Progenitor cell of endocrine pancreas (in vitro differentiated cells): ENCODE measurements at regions not wholly inside any gene's neighbourhood (a gene's known extent, or its start where the extent isn't known, plus 50 kb on each side); places are given as distances from the start of the nearest gene placed in this dataset.

Experiments used
- DNase-seq: peaks from one replicate; pipeline ENCODE4 v3.0.0; 2021; ENCODE audit warnings: low spot score; ENCODE audit not compliant: unreplicated experiment
- H3K27ac Mint-ChIP-seq: 2 replicates; pipeline ENCODE4 v1.8.0; 2021; ENCODE audit warnings: mild to moderate bottlenecking, moderate library complexity, mixed read lengths
- H3K27me3 Mint-ChIP-seq: 2 replicates; pipeline ENCODE4 v1.8.0; 2021; ENCODE audit warnings: mixed read lengths
- H3K36me3 Mint-ChIP-seq: 2 replicates; pipeline ENCODE4 v1.8.0; 2022; ENCODE audit warnings: mixed read lengths; ENCODE audit not compliant: insufficient read depth
- H3K4me1 Mint-ChIP-seq: 2 replicates; pipeline ENCODE4 v1.8.0; 2021; ENCODE audit warnings: low read depth, mixed read lengths
- H3K4me3 Mint-ChIP-seq: 2 replicates; pipeline ENCODE4 v1.8.0; 2021; ENCODE audit warnings: low read depth, mild to moderate bottlenecking, moderate library complexity, mixed read lengths
- H3K9me3 Mint-ChIP-seq: 2 replicates; pipeline ENCODE4 v1.8.0; 2021; ENCODE audit warnings: low read depth, mixed read lengths
- TF ChIP-seq, protein P1 (sequence below): fragments of 200-600 bp; sonication (generic); IDR thresholded peaks from one replicate; pipeline ENCODE4 v1.5.0; 2021; ENCODE audit warnings: antibody characterized with exemption, mild to moderate bottlenecking; ENCODE audit not compliant: unreplicated experiment

DNA sequence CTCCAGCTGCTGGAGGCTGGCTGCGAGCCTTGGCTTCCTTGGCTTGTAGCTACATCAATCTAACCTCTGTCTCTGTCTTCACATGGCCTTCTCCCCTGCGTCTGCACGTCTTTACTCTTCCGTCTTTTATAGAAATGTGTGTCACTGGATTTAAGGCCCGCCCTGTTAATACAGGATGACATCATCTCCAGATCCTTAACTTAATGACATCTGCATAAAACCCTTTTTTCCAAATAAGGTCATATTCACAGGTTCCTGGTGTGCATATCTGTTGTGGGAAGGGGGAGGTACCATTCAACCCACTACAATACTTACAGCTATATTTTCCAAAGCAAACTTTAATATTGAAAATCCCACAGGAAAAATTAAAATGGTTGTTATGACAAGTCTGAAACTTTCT, 165.3 kb upstream of the FOXD3 start:
- H3K9me3 Mint-ChIP-seq, result no peaks in the 10 kb centered on the region
- TF ChIP-seq, protein P1, sequence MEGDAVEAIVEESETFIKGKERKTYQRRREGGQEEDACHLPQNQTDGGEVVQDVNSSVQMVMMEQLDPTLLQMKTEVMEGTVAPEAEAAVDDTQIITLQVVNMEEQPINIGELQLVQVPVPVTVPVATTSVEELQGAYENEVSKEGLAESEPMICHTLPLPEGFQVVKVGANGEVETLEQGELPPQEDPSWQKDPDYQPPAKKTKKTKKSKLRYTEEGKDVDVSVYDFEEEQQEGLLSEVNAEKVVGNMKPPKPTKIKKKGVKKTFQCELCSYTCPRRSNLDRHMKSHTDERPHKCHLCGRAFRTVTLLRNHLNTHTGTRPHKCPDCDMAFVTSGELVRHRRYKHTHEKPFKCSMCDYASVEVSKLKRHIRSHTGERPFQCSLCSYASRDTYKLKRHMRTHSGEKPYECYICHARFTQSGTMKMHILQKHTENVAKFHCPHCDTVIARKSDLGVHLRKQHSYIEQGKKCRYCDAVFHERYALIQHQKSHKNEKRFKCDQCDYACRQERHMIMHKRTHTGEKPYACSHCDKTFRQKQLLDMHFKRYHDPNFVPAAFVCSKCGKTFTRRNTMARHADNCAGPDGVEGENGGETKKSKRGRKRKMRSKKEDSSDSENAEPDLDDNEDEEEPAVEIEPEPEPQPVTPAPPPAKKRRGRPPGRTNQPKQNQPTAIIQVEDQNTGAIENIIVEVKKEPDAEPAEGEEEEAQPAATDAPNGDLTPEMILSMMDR, result no peak
- no peak overlapping the region for H3K27ac Mint-ChIP-seq
- H3K4me3 Mint-ChIP-seq, result no peak overlapping the region
- peaks cover 19% of the 10 kb centered on the region for H3K27me3 Mint-ChIP-seq
- no peaks in the 10 kb centered on the region for H3K36me3 Mint-ChIP-seq
- no peak for DNase-seq
- H3K4me1 Mint-ChIP-seq, result no peaks in the 10 kb centered on the region

DNA sequence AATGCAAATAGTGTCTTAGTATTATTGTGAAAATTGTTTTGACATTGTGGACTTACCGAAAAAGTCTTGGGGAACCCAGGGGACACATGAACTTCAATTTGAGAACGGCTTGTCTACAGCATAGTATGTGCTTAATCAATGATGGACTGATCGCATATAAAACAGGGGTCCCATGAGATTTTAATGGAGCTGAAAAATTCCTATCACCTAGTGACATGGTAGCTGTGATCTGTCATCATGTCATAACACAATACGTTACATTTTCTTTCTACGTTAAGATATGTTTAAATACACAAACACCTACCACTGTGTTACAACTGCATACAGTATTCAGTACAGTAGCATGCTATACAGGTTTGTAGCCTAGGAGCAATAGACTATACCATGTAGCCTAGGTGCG, 153.3 kb upstream of the FOXD3 start:
- Mint-ChIP-seq H3K4me3 (no peak overlapping the region), H3K4me1 (peaks cover 4% of the 10 kb centered on the region), H3K9me3 (no peaks in the 10 kb centered on the region), H3K36me3 (no peaks in the 10 kb centered on the region), H3K27ac (no peak overlapping the region), H3K27me3 (peaks cover 4% of the 10 kb centered on the region)
- TF ChIP-seq, protein P1, result no peak
- no peak for DNase-seq

DNA sequence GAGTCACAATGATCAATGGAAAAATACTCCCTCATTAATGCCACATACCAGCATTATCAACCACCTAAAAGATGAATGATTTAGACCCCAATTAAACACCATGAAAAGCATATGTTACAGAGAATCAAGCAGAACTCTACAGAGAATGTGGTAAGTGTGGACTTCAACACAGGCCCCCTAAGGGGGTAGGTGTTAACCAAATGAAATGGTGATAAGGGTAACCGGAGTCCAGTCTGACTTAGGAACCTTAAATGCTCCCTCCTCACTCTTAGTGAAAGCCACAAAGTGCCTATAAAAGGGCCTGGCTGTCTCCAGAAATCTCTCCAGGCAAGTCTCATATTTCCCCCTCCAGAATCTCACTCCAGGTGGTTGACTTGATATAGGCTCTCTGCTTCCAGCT, 149.2 kb upstream of the FOXD3 start:
- no peaks in the 10 kb centered on the region for H3K36me3 Mint-ChIP-seq
- H3K9me3 Mint-ChIP-seq, result peaks cover 9% of the 10 kb centered on the region
- TF ChIP-seq, protein P1, result no peak

DNA sequence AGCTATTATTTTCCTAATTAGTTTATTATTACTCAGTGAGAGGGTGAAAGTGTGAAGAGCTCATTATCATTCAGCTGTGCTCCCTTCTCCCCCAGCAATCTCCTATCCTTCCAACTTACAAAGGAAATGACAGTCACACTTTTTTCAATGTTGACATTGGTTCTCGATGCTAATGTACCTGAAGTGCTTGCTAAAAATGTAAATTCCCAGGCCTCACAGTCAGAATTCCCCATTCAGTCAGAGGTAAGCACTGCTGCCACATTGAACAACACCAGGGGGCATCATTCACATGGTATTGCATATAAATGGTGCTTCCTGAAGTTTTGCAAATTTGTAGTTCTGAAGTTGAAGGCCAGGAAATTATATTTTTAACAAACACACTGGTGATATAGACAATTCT, 132.7 kb upstream of the FOXD3 start:
- H3K36me3 Mint-ChIP-seq, result no peaks in the 10 kb centered on the region
- peaks cover 4% of the 10 kb centered on the region for H3K4me1 Mint-ChIP-seq
- H3K27me3 Mint-ChIP-seq, result no peaks in the 10 kb centered on the region
- no peak for DNase-seq
- H3K27ac Mint-ChIP-seq, result no peak overlapping the region
- no peak overlapping the region for H3K4me3 Mint-ChIP-seq
- TF ChIP-seq, protein P1, result peak; percentile 45
- H3K9me3 Mint-ChIP-seq, result no peaks in the 10 kb centered on the region

More for the DNA sequence above, 149.2 kb upstream of the FOXD3 start:
- H3K27me3 Mint-ChIP-seq, result peaks cover 7% of the 10 kb centered on the region
- peak overlapping the region; percentile 58 for H3K27ac Mint-ChIP-seq
- DNase-seq, result no peak
- H3K4me3 Mint-ChIP-seq, result no peak overlapping the region
- no peaks in the 10 kb centered on the region for H3K4me1 Mint-ChIP-seq

DNA sequence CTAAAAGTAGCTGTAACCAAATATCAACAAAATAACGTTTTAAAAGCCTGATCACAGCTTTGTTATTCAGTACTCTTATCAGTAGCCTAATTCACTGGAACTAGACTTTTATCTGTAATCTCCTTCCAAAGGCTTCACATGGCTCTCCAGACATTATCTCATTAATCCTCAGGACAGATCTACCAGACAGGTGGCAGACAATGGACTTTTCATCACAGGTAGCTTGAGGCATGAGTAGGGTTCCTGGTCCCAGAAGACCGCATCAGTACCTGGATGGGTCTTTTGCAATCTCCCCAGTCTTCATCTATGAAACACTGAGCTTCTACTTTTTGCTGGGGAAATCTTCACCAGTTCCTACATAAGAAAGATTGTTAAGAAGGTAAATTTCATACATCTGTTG, 132.2 kb upstream of the FOXD3 start:
- Mint-ChIP-seq H3K27me3 (no peaks in the 10 kb centered on the region), H3K36me3 (no peaks in the 10 kb centered on the region), H3K27ac (no peak overlapping the region), H3K4me3 (no peak overlapping the region), H3K4me1 (peaks cover 4% of the 10 kb centered on the region), H3K9me3 (no peaks in the 10 kb centered on the region)
- TF ChIP-seq, protein P1, result no peak
- DNase-seq, result no peak
